ENCODE measurements at regions not wholly inside any gene's neighbourhood (a gene's known extent, or its start where the extent isn't known, plus 50 kb on each side); places are given as distances from the start of the nearest gene placed in this dataset.

DNA sequence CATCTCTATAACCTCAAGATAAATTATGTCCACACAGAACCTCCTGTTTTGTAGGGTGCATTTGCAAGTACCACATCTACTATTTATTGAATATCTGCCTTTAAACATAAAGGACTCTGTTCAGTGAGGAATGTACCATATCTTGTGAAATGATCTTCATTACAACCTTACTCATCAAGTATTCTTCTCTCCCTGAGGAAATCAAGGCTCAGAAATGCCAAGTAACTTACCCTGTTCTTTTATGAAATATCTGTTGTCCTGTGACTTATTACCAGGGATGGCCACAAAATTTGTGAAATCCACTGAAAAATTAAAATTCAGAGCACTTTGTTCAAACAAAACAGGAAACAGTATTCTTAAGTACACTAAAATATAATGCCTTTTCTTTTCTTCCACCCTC, 366.7 kb downstream of the GALC start:
- no peak for TF ChIP-seq POLR2A (IDR thresholded peaks at IDR 0.05; ENCODE audit: low read depth, low read length)
- TF ChIP-seq, protein P1, sequence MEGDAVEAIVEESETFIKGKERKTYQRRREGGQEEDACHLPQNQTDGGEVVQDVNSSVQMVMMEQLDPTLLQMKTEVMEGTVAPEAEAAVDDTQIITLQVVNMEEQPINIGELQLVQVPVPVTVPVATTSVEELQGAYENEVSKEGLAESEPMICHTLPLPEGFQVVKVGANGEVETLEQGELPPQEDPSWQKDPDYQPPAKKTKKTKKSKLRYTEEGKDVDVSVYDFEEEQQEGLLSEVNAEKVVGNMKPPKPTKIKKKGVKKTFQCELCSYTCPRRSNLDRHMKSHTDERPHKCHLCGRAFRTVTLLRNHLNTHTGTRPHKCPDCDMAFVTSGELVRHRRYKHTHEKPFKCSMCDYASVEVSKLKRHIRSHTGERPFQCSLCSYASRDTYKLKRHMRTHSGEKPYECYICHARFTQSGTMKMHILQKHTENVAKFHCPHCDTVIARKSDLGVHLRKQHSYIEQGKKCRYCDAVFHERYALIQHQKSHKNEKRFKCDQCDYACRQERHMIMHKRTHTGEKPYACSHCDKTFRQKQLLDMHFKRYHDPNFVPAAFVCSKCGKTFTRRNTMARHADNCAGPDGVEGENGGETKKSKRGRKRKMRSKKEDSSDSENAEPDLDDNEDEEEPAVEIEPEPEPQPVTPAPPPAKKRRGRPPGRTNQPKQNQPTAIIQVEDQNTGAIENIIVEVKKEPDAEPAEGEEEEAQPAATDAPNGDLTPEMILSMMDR (IDR thresholded peaks at IDR 0.05; ENCODE audit: extremely low read depth in 1 of 2, insufficient read depth in 1 of 2, low read depth in 1 of 2, low read length in 2 of 2): no peak
- TF ChIP-seq, protein P2, sequence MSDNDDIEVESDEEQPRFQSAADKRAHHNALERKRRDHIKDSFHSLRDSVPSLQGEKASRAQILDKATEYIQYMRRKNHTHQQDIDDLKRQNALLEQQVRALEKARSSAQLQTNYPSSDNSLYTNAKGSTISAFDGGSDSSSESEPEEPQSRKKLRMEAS (IDR thresholded peaks at IDR 0.05; ENCODE audit: insufficient read depth, insufficient read length): no peak
- no peak for TF ChIP-seq EZH2 (IDR thresholded peaks at IDR 0.05; ENCODE audit: borderline replicate concordance, low read depth, low read length, severe bottlenecking)
- no peak for TF ChIP-seq POLR2AphosphoS5 (IDR thresholded peaks at IDR 0.05; ENCODE audit: insufficient read depth, low read depth, low read length)
- no peak for TF ChIP-seq MYC (IDR thresholded peaks at IDR 0.05; ENCODE audit: low read depth, low read length)
